HCT116 (cell line): ENCODE measurements at regions not wholly inside any gene's neighbourhood (a gene's known extent, or its start where the extent isn't known, plus 50 kb on each side); places are given as distances from the start of the nearest gene placed in this dataset.

Experiments used
- CBX3 ChIP-seq: IDR thresholded peaks from 2 replicates; pipeline ENCODE4 v1.6.1; 2012; ENCODE audit warnings: low read depth
- CTCF ChIP-seq, 3 experiments: fragments of 200-600 bp in 1 of 3; sonication (generic) in 1 of 3; IDR thresholded peaks in 2 of 3; conservative IDR thresholded peaks in 1 of 3; 2 replicates each; pipeline ENCODE4 v1.5.1; 2012 to 2017; ENCODE audit warnings: low read depth in 2 of 3, low read length in 2 of 3, antibody characterized with exemption in 1 of 3, borderline replicate concordance in 1 of 3, control low read depth in 1 of 3, mild to moderate bottlenecking in 1 of 3, mixed read lengths in 1 of 3, mixed run types in 1 of 3, moderate library complexity in 1 of 3; ENCODE audit not compliant: insufficient read depth in 1 of 3
- POLR2A ChIP-seq: IDR thresholded peaks from 2 replicates; pipeline ENCODE4 v1.7.0; 2011; ENCODE audit warnings: borderline replicate concordance; ENCODE audit not compliant: insufficient read depth, insufficient read length; ENCODE audit errors: extremely low read depth
- POLR2AphosphoS5 ChIP-seq: IDR thresholded peaks from 2 replicates; pipeline ENCODE4 v1.6.1; 2011; ENCODE audit warnings: mild to moderate bottlenecking, low read depth, low read length, moderate library complexity
- RAD21 ChIP-seq: IDR thresholded peaks from 2 replicates; pipeline ENCODE4 v1.6.1; 2012; ENCODE audit warnings: low read depth, mild to moderate bottlenecking

GRCh38 chr13:67726979-67727378 is 496.8 kb upstream of the PCDH9 start:
- TF ChIP-seq CTCF (IDR thresholded peaks at IDR 0.05 in 2 of 3, conservative IDR thresholded peaks at IDR 0.05 in 1 of 3; ENCODE audit: borderline replicate concordance in 1 of 3, insufficient read depth in 1 of 3, low read depth in 2 of 3, low read length in 2 of 3) (no peak), POLR2A (no peak), POLR2AphosphoS5 (no peak), CBX3 (no peak), RAD21 (no peak)
